Keratinocyte (primary cell): ENCODE measurements at regions not wholly inside any gene's neighbourhood (a gene's known extent, or its start where the extent isn't known, plus 50 kb on each side); places are given as distances from the start of the nearest gene placed in this dataset.
"Not testable (repeated sequence)": the region's sequence is repeated elsewhere in the genome, so short reads cannot be mapped to it uniquely, and the experiment has no call there.

ENCODE experiments used
- DNase-seq: peaks from one replicate; pipeline ENCODE4 v3.0.0-alpha.2; 2011; ENCODE audit warnings: low read depth, missing footprints, low spot score
- FAIRE-seq: peaks from 2 replicates; lab custom pipeline; 2011; peaks lifted over from hg19 to GRCh38; lab: Jason Lieb, UNC
- H2AFZ ChIP-seq: 2 replicates; pipeline ENCODE4 v1.6.0; 2012; ENCODE audit warnings: low read length, control low read depth, inconsistent platforms; ENCODE audit not compliant: control insufficient read depth
- H3K27ac ChIP-seq: 2 replicates; pipeline ENCODE4 v1.5.1; 2011; ENCODE audit warnings: low read length; ENCODE audit not compliant: control insufficient read depth, insufficient read depth
- H3K27me3 ChIP-seq: 3 replicates; pipeline ENCODE4 v1.6.0; 2011; ENCODE audit warnings: low read length; ENCODE audit not compliant: control insufficient read depth, insufficient read depth; ENCODE audit errors: extremely low read depth
- H3K36me3 ChIP-seq, 2 experiments: 2 replicates in 1 of 2; 3 replicates in 1 of 2; pipeline ENCODE4 v1.5.1; 2011; ENCODE audit warnings: low read length in 2 of 2, mild to moderate bottlenecking in 1 of 2; ENCODE audit not compliant: control insufficient read depth in 2 of 2, insufficient read depth in 2 of 2; ENCODE audit errors: extremely low read depth in 1 of 2
- H3K4me1 ChIP-seq: 3 replicates; pipeline ENCODE4 v1.5.1; 2011; ENCODE audit warnings: low read length; ENCODE audit not compliant: control insufficient read depth, insufficient read depth; ENCODE audit errors: extremely low read depth
- H3K4me2 ChIP-seq: 3 replicates; pipeline ENCODE4 v1.6.0; 2011; ENCODE audit warnings: low read depth, low read length; ENCODE audit not compliant: control insufficient read depth, insufficient read depth; ENCODE audit errors: extremely low read depth
- H3K4me3 ChIP-seq, 3 experiments: fragments of 200-600 bp in 1 of 3; sonication (generic) in 1 of 3; 2 replicates in 2 of 3; 3 replicates in 1 of 3; pipeline ENCODE4 v1.5.1; 2011 to 2016; ENCODE audit warnings: low read length in 3 of 3, mild to moderate bottlenecking in 3 of 3, control low read depth in 2 of 3, inconsistent platforms in 1 of 3, low read depth in 1 of 3, mixed read lengths in 1 of 3, mixed run types in 1 of 3, moderate library complexity in 1 of 3; ENCODE audit not compliant: control insufficient read depth in 2 of 3, insufficient read depth in 2 of 3; ENCODE audit errors: extremely low read depth in 1 of 3
- H3K79me2 ChIP-seq: 2 replicates; pipeline ENCODE4 v1.6.0; 2012; ENCODE audit warnings: low read length; ENCODE audit not compliant: control insufficient read depth, insufficient read depth
- H3K9ac ChIP-seq: 3 replicates; pipeline ENCODE4 v1.6.0; 2011; ENCODE audit warnings: low read length; ENCODE audit not compliant: control insufficient read depth, insufficient read depth; ENCODE audit errors: extremely low read depth
- H3K9me1 ChIP-seq: 3 replicates; pipeline ENCODE4 v1.6.0; 2011; ENCODE audit warnings: low read length; ENCODE audit not compliant: control insufficient read depth, insufficient read depth; ENCODE audit errors: extremely low read depth
- H3K9me3 ChIP-seq: 2 replicates; pipeline ENCODE4 v1.5.1; 2012; ENCODE audit warnings: low read depth, low read length; ENCODE audit not compliant: control insufficient read depth
- H4K20me1 ChIP-seq: 3 replicates; pipeline ENCODE4 v1.6.0; 2011; ENCODE audit warnings: low read length; ENCODE audit not compliant: control insufficient read depth, insufficient read depth; ENCODE audit errors: extremely low read depth
- CTCF ChIP-seq, 3 experiments: IDR thresholded peaks in 1 of 3; conservative IDR thresholded peaks in 1 of 3; optimal IDR thresholded peaks in 1 of 3; 2 replicates in 2 of 3; 3 replicates in 1 of 3; pipeline versions ENCODE3 to v1.5.1; 2011; ENCODE audit warnings: low read length in 3 of 3, mild to moderate bottlenecking in 3 of 3, moderate library complexity in 2 of 3, control low read depth in 1 of 3, inconsistent platforms in 1 of 3; ENCODE audit not compliant: insufficient read depth in 2 of 3; ENCODE audit errors: extremely low read depth in 1 of 3
- EZH2 ChIP-seq: IDR thresholded peaks from one replicate; pipeline ENCODE4 v1.6.1; 2012; ENCODE audit warnings: inconsistent platforms, mild to moderate bottlenecking, low read length, moderate library complexity
- dilution Hi-C: fragments of 300-500 bp; cut with MboI; formaldehyde crosslinking; loops from one replicate; pipeline ENCODE4 v1.7.0; 2020; ENCODE audit warnings: low sequenced_read_pairs; ENCODE audit not compliant: extremely low pct_ligation_motif_present

- no peak overlapping the region for H3K27ac ChIP-seq
- H3K36me3 ChIP-seq: no peaks in the 10 kb centered on the region
- H3K79me2 ChIP-seq: no peaks in the 10 kb centered on the region
- dilution Hi-C loops: no loop called here
- no peak for FAIRE-seq
- H3K9me1 ChIP-seq: no peaks in the 10 kb centered on the region
- no peak overlapping the region for H3K9ac ChIP-seq
- H4K20me1 ChIP-seq: no peaks in the 10 kb centered on the region
- peaks cover 5% of the 10 kb centered on the region for H3K4me1 ChIP-seq
- no peak overlapping the region for H3K4me2 ChIP-seq
- TF ChIP-seq CTCF (optimal IDR thresholded peaks at IDR 0.05 in 1 of 3, IDR thresholded peaks at IDR 0.05 in 1 of 3, conservative IDR thresholded peaks at IDR 0.05 in 1 of 3; ENCODE audit: extremely low read depth in 1 of 3, insufficient read depth in 2 of 3, low read length in 3 of 3): no peak
- TF ChIP-seq EZH2: no peak
- H3K4me3 ChIP-seq: no peak overlapping the region
- H3K9me3 ChIP-seq: no peaks in the 10 kb centered on the region
- no peaks in the 10 kb centered on the region for H3K27me3 ChIP-seq
- no peak overlapping the region for H2AFZ ChIP-seq
- DNase-seq: no peak
Observed at GRCh38 chr1:194060481-194060880, 874.1 kb upstream of the B3GALT2 start.

- H3K4me3 ChIP-seq, H3K79me2 ChIP-seq, H2AFZ ChIP-seq, H3K27me3 ChIP-seq, H3K9me1 ChIP-seq, H3K4me1 ChIP-seq, H3K27ac ChIP-seq, H3K4me2 ChIP-seq, H3K36me3 ChIP-seq, DNase-seq, H3K9ac ChIP-seq, dilution Hi-C loops, H4K20me1 ChIP-seq, H3K9me3 ChIP-seq, FAIRE-seq: not testable (repeated sequence)
Observed at GRCh38 chr1:194058268-194058667, 871.9 kb upstream of the B3GALT2 start.

GRCh38 chr1:194056169-194056568, 869.8 kb upstream of the B3GALT2 start:
- Histone ChIP-seq H3K79me2 (no peaks in the 10 kb centered on the region), H3K9me1 (no peaks in the 10 kb centered on the region), H3K9ac (no peak overlapping the region), H3K4me3 (no peak overlapping the region), H4K20me1 (no peaks in the 10 kb centered on the region), H3K9me3 (no peaks in the 10 kb centered on the region), H3K4me2 (no peak overlapping the region), H3K27ac (no peak overlapping the region), H3K36me3 (no peaks in the 10 kb centered on the region), H3K27me3 (no peaks in the 10 kb centered on the region), H2AFZ (no peak overlapping the region), H3K4me1 (no peaks in the 10 kb centered on the region)
- DNase-seq (no peak), FAIRE-seq (no peak)
- no peak for TF ChIP-seq EZH2
- TF ChIP-seq CTCF (optimal IDR thresholded peaks at IDR 0.05 in 1 of 3, IDR thresholded peaks at IDR 0.05 in 1 of 3, conservative IDR thresholded peaks at IDR 0.05 in 1 of 3; ENCODE audit: extremely low read depth in 1 of 3, insufficient read depth in 2 of 3, low read length in 3 of 3): no peak
- dilution Hi-C loops: no loop called here
